ENCODE measurements at regions not wholly inside any gene's neighbourhood (a gene's known extent, or its start where the extent isn't known, plus 50 kb on each side); places are given as distances from the start of the nearest gene placed in this dataset.

- peaks cover 32% of the 10 kb centered on the region for H3K4me1 Mint-ChIP-seq
- no peak for TF ChIP-seq CTCF (IDR thresholded peaks at IDR 0.05; ENCODE audit: unreplicated experiment in 3 of 3)
- H3K36me3 Mint-ChIP-seq (ENCODE audit: low read depth), result no peaks in the 10 kb centered on the region
These were observed 151.8 kb upstream of the MEOX2 start for GRCh38 chr7:15838265-15838664.

GRCh38 chr7:15837306-15837950 is 150.9 kb upstream of the MEOX2 start:
- Mint-ChIP-seq H3K4me3 (peak overlapping the region in 1 of 3 experiments; percentile 3), H3K27me3 (ENCODE audit: low read depth) (no peaks in the 10 kb centered on the region), H3K27ac (peak overlapping the region in 2 of 3 experiments; percentile 41 to 68), H3K9me3 (no peaks in the 10 kb centered on the region), H3K36me3 (ENCODE audit: low read depth) (no peaks in the 10 kb centered on the region), H3K4me1 (peaks cover 39% of the 10 kb centered on the region)
- TF ChIP-seq CTCF (IDR thresholded peaks at IDR 0.05; ENCODE audit: unreplicated experiment in 3 of 3), result no peak

More at GRCh38 chr7:15838265-15838664, 151.8 kb upstream of the MEOX2 start:
- Mint-ChIP-seq H3K9me3 (no peaks in the 10 kb centered on the region), H3K4me3 (peak overlapping the region in 2 of 3 experiments; percentile 31 to 34), H3K27ac (peak overlapping the region in 2 of 3 experiments; percentile 21 to 35), H3K27me3 (ENCODE audit: low read depth) (no peaks in the 10 kb centered on the region)

- Mint-ChIP-seq H3K27ac (peak overlapping the region in 2 of 3 experiments; percentile 41 to 68), H3K4me1 (peaks cover 39% of the 10 kb centered on the region), H3K4me3 (no peak overlapping the region), H3K27me3 (ENCODE audit: low read depth) (no peaks in the 10 kb centered on the region), H3K36me3 (ENCODE audit: low read depth) (no peaks in the 10 kb centered on the region), H3K9me3 (no peaks in the 10 kb centered on the region)
- no peak for TF ChIP-seq CTCF (IDR thresholded peaks at IDR 0.05; ENCODE audit: unreplicated experiment in 3 of 3)
These were observed 150.2 kb upstream of the MEOX2 start for GRCh38 chr7:15836651-15837050.

- H3K27me3 Mint-ChIP-seq (ENCODE audit: low read depth), result no peaks in the 10 kb centered on the region
- H3K9me3 Mint-ChIP-seq, result no peaks in the 10 kb centered on the region
- no peak overlapping the region for H3K4me3 Mint-ChIP-seq
- no peaks in the 10 kb centered on the region for H3K36me3 Mint-ChIP-seq (ENCODE audit: low read depth)
- no peak for TF ChIP-seq CTCF (IDR thresholded peaks at IDR 0.05; ENCODE audit: unreplicated experiment in 3 of 3)
- H3K4me1 Mint-ChIP-seq, result peaks cover 39% of the 10 kb centered on the region
- no peak overlapping the region for H3K27ac Mint-ChIP-seq
These were observed 149.6 kb upstream of the MEOX2 start for GRCh38 chr7:15836041-15836440.

- Mint-ChIP-seq H3K4me1 (peaks cover 28% of the 10 kb centered on the region), H3K27ac (no peak overlapping the region)
- TF ChIP-seq CTCF (IDR thresholded peaks at IDR 0.05; ENCODE audit: unreplicated experiment in 3 of 3), result no peak
These were observed 148.0 kb upstream of the MEOX2 start for GRCh38 chr7:15834446-15834845.

GRCh38 chr7:15832996-15833395 is 146.5 kb upstream of the MEOX2 start:
- Mint-ChIP-seq H3K27ac (peak overlapping the region; percentile 26 to 58 (median 37)), H3K4me1 (peaks cover 22% of the 10 kb centered on the region), H3K36me3 (ENCODE audit: low read depth) (no peaks in the 10 kb centered on the region), H3K4me3 (no peak overlapping the region), H3K27me3 (ENCODE audit: low read depth) (no peaks in the 10 kb centered on the region), H3K9me3 (no peaks in the 10 kb centered on the region)
- TF ChIP-seq CTCF (IDR thresholded peaks at IDR 0.05; ENCODE audit: unreplicated experiment in 3 of 3), result no peak

More at GRCh38 chr7:15834446-15834845, 148.0 kb upstream of the MEOX2 start:
- no peak overlapping the region for H3K4me3 Mint-ChIP-seq
- H3K36me3 Mint-ChIP-seq (ENCODE audit: low read depth), result no peaks in the 10 kb centered on the region
- no peaks in the 10 kb centered on the region for H3K27me3 Mint-ChIP-seq (ENCODE audit: low read depth)
- no peaks in the 10 kb centered on the region for H3K9me3 Mint-ChIP-seq

Measured in nephron (organoid).